ENCODE measurements at regions not wholly inside any gene's neighbourhood (a gene's known extent, or its start where the extent isn't known, plus 50 kb on each side); places are given as distances from the start of the nearest gene placed in this dataset.
A peak's percentile ranks its signal among the peaks of the same experiment; 100 is the strongest.

DNA sequence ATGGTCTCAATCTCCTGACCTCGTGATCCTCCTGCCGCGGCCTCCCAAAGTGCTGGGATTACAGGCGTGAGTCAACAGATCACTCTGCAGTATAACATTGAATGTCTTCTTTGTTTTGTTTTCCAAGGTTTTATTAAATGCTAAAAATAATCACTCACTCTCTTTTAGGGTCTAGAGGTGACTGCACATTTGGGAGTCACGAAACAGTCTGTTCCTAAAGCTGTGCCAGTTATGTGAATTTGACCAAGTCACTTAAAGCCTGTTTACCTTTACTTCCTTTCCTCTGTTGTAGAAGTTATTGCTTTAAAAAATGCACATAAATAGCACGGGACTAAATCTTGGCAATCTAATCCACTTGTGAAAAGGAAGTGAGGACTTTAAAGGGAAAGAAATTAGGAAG, 304.9 kb upstream of the PTGER4 start:
- ChIA-PET POLR2A (ENCODE audit: unreplicated experiment) (no interaction called here), CTCF (no interaction called here)
- BruUV-seq (replicated peaks): no TSS peak
- H3K4me1 ChIP-seq (ENCODE audit: insufficient read depth, low read length): no peaks in the 10 kb centered on the region
- H3K79me2 ChIP-seq (ENCODE audit: low read length): no peaks in the 10 kb centered on the region
- H3K36me3 ChIP-seq (ENCODE audit: low read depth, low read length): no peaks in the 10 kb centered on the region
- no peak overlapping the region for H3K4me3 ChIP-seq (ENCODE audit: low read length)
- H3K9me2 ChIP-seq (replicated peaks; ENCODE audit: low read length): no peaks in the 10 kb centered on the region
- ATAC-seq (no peak), DNase-seq (no peak)
- intact Hi-C loops (cut with micrococcal nuclease): no loop called here
- H3K9me3 ChIP-seq (ENCODE audit: low read length): no peaks in the 10 kb centered on the region
- no peak for TF ChIP-seq EZH2phosphoT487 (IDR thresholded peaks at IDR 0.05; ENCODE audit: borderline replicate concordance, low read length)
- H3K9ac ChIP-seq (ENCODE audit: low read length): no peak overlapping the region
- no peak overlapping the region for H2AFZ ChIP-seq (ENCODE audit: low read length)
- H3K4me2 ChIP-seq (ENCODE audit: low read length): no peak overlapping the region
- H3K27me3 ChIP-seq (ENCODE audit: low read length): no peaks in the 10 kb centered on the region
- H4K20me1 ChIP-seq (ENCODE audit: low read length): no peaks in the 10 kb centered on the region
- H3K27ac ChIP-seq (ENCODE audit: low read length): no peak overlapping the region
- H3F3A ChIP-seq (ENCODE audit: low read length, unreplicated experiment): no peaks in the 10 kb centered on the region

DNA sequence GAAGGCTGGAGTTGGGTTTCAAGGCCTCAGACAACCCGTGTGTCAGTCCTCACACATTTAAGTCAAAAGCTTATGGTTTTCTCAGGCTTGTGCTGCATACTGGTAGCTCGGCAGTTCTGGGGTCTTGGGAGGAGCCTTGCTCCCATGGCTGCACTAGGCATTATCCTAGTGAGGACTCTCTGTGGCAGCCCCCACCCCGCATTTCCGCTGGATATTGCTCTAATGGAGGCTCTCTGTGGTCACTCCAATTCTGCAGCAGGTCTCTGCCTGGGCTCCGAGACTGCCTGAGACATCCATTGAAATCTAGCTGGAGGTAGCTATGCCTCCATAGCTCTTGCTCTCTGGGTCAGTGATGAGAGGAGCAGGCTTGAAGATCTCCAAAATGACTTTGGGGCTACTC, 311.5 kb upstream of the PTGER4 start:
- no peaks in the 10 kb centered on the region for H3K36me3 ChIP-seq (ENCODE audit: low read depth, low read length)
- TF ChIP-seq, protein P1, sequence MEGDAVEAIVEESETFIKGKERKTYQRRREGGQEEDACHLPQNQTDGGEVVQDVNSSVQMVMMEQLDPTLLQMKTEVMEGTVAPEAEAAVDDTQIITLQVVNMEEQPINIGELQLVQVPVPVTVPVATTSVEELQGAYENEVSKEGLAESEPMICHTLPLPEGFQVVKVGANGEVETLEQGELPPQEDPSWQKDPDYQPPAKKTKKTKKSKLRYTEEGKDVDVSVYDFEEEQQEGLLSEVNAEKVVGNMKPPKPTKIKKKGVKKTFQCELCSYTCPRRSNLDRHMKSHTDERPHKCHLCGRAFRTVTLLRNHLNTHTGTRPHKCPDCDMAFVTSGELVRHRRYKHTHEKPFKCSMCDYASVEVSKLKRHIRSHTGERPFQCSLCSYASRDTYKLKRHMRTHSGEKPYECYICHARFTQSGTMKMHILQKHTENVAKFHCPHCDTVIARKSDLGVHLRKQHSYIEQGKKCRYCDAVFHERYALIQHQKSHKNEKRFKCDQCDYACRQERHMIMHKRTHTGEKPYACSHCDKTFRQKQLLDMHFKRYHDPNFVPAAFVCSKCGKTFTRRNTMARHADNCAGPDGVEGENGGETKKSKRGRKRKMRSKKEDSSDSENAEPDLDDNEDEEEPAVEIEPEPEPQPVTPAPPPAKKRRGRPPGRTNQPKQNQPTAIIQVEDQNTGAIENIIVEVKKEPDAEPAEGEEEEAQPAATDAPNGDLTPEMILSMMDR (conservative IDR thresholded peaks at IDR 0.05; ENCODE audit: low read depth, low read length): no peak
- TF ChIP-seq EZH2phosphoT487 (IDR thresholded peaks at IDR 0.05; ENCODE audit: borderline replicate concordance, low read length) (no peak), EZH2 (IDR thresholded peaks at IDR 0.05; ENCODE audit: low read length, unreplicated experiment) (no peak)
- ChIA-PET POLR2A (ENCODE audit: unreplicated experiment) (no interaction called here), CTCF (no interaction called here)
- DNase-seq: no peak
- intact Hi-C loops (cut with micrococcal nuclease): no loop called here
- H3K9me3 ChIP-seq (ENCODE audit: low read length): no peaks in the 10 kb centered on the region
- H3K4me3 ChIP-seq (ENCODE audit: low read length): no peak overlapping the region
- no peaks in the 10 kb centered on the region for H3K27me3 ChIP-seq (ENCODE audit: low read length)
- H3K4me1 ChIP-seq (ENCODE audit: insufficient read depth, low read length): 0 out of 2 replicates have a peak, but pooled peaks cover 3% of the 10 kb centered on the region
- H3K79me2 ChIP-seq (ENCODE audit: low read length): no peaks in the 10 kb centered on the region
- H3K27ac ChIP-seq (ENCODE audit: low read length): no peak overlapping the region
- H3K4me2 ChIP-seq (ENCODE audit: low read length): no peak overlapping the region
- BruUV-seq (replicated peaks): no TSS peak
- no peaks in the 10 kb centered on the region for H3F3A ChIP-seq (ENCODE audit: low read length, unreplicated experiment)
- H3K9ac ChIP-seq (ENCODE audit: low read length): no peak overlapping the region
- H3K9me2 ChIP-seq (replicated peaks; ENCODE audit: low read length): no peaks in the 10 kb centered on the region
- no peak overlapping the region for H2AFZ ChIP-seq (ENCODE audit: low read length)
- H4K20me1 ChIP-seq (ENCODE audit: low read length): no peaks in the 10 kb centered on the region
- ATAC-seq: no peak

- Histone ChIP-seq H3K9me2 (replicated peaks; ENCODE audit: low read length) (no peaks in the 10 kb centered on the region), H3K9ac (ENCODE audit: low read length) (no peak overlapping the region), H3K9me3 (ENCODE audit: low read length) (no peaks in the 10 kb centered on the region), H3K27me3 (ENCODE audit: low read length) (no peaks in the 10 kb centered on the region), H3F3A (ENCODE audit: low read length, unreplicated experiment) (no peaks in the 10 kb centered on the region), H4K20me1 (ENCODE audit: low read length) (no peaks in the 10 kb centered on the region), H3K4me2 (ENCODE audit: low read length) (no peak overlapping the region), H3K4me3 (ENCODE audit: low read length) (no peak overlapping the region), H3K36me3 (ENCODE audit: low read depth, low read length) (no peaks in the 10 kb centered on the region), H3K79me2 (ENCODE audit: low read length) (no peaks in the 10 kb centered on the region), H3K27ac (ENCODE audit: low read length) (no peak overlapping the region), H2AFZ (ENCODE audit: low read length) (no peak overlapping the region), H3K4me1 (ENCODE audit: insufficient read depth, low read length) (0 out of 2 replicates have a peak, but pooled peaks cover 3% of the 10 kb centered on the region)
- no TSS peak for BruUV-seq (replicated peaks)
- DNase-seq (no peak), ATAC-seq (no peak)
- intact Hi-C loops (cut with micrococcal nuclease): no loop called here
- TF ChIP-seq, protein P1 (conservative IDR thresholded peaks at IDR 0.05; ENCODE audit: low read depth, low read length): peak; percentile 41; the same call in 1 of the 2 replicates
- no peak for TF ChIP-seq EZH2phosphoT487 (IDR thresholded peaks at IDR 0.05; ENCODE audit: borderline replicate concordance, low read length)
- TF ChIP-seq EZH2 (IDR thresholded peaks at IDR 0.05; ENCODE audit: low read length, unreplicated experiment): no peak
- CTCF ChIA-PET: no interaction called here
- POLR2A ChIA-PET (ENCODE audit: unreplicated experiment): no interaction called here
These were observed 312.5 kb upstream of the PTGER4 start for GRCh38 chr5:40367255-40367654.
